Left ventricle myocardium inferior (tissue), 1 donor: ENCODE measurements at regions not wholly inside any gene's neighbourhood (a gene's known extent, or its start where the extent isn't known, plus 50 kb on each side); places are given as distances from the start of the nearest gene placed in this dataset.
A peak's percentile ranks its signal among the peaks of the same experiment; 100 is the strongest.

Experiments used
- DNase-seq: peaks from one replicate; pipeline ENCODE4 v3.0.0-alpha.2; 2020
- H3K27ac ChIP-seq: fragments of 200-600 bp; replicated peaks from 2 replicates; pipeline ENCODE4 v1.8.0; 2021
- H3K27me3 ChIP-seq: fragments of 200-600 bp; 2 replicates; pipeline ENCODE4 v1.8.0; 2021; ENCODE audit warnings: low read depth
- H3K36me3 ChIP-seq: fragments of 200-600 bp; 2 replicates; pipeline ENCODE4 v1.8.0; 2021
- H3K4me1 ChIP-seq: fragments of 200-600 bp; 2 replicates; pipeline ENCODE4 v1.8.0; 2021
- H3K4me3 ChIP-seq: fragments of 200-600 bp; 2 replicates; pipeline ENCODE4 v1.8.0; 2021; ENCODE audit warnings: mild to moderate bottlenecking, moderate library complexity
- H3K9me3 ChIP-seq: fragments of 200-600 bp; replicated peaks from 2 replicates; pipeline ENCODE4 v1.8.0; 2021
- CTCF ChIP-seq: fragments of 200-600 bp; IDR thresholded peaks from 2 replicates; pipeline ENCODE4 v1.8.0; 2021; ENCODE audit warnings: antibody characterized with exemption, mild to moderate bottlenecking, borderline replicate concordance
- intact Hi-C: fragments of 100-400 bp; cut with micrococcal nuclease; formaldehyde crosslinking; loops from one replicate; pipeline ENCODE4 v1.11.0; 2022
- donor health status: DM: no; HTN: yes; CAD: no; lungs with severe emphysema.

DNA sequence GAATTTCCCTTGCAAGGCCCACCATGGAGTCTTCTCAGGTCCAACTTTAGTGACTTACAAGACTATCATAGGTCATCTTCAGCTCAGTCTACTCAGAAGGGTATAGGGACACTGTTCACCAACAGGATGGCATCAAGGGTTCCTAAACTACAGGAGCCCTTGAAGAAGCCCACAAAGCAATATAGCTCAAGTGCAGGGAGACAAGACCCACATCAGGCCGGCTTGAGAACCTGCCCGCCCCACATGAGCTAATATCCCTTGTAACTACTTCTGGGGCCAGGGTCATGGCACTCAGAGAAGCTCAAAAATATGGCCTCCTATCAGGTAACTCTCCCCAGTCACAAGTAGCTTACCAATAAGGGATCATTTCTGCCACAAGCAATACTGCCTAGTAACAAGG, 249.9 kb downstream of the CDK5RAP2 start:
- no peak overlapping the region for H3K27ac ChIP-seq
- H3K9me3 ChIP-seq = peaks cover 5% of the 10 kb centered on the region
- H3K4me3 ChIP-seq = no peak overlapping the region
- peaks cover 4% of the 10 kb centered on the region for H3K27me3 ChIP-seq
- intact Hi-C loops = no loop called here
- no peak for DNase-seq
- no peaks in the 10 kb centered on the region for H3K36me3 ChIP-seq
- no peaks in the 10 kb centered on the region for H3K4me1 ChIP-seq
- TF ChIP-seq CTCF = no peak

- Histone ChIP-seq H3K27me3 (peaks cover 3% of the 10 kb centered on the region), H3K36me3 (no peaks in the 10 kb centered on the region), H3K27ac (no peak overlapping the region), H3K4me3 (no peak overlapping the region), H3K4me1 (no peaks in the 10 kb centered on the region), H3K9me3 (peaks cover 5% of the 10 kb centered on the region)
- TF ChIP-seq CTCF = no peak
- DNase-seq = no peak
- intact Hi-C loops = no loop called here
These were observed 252.6 kb downstream of the CDK5RAP2 start for GRCh38 chr9:120327322-120327721.

DNA sequence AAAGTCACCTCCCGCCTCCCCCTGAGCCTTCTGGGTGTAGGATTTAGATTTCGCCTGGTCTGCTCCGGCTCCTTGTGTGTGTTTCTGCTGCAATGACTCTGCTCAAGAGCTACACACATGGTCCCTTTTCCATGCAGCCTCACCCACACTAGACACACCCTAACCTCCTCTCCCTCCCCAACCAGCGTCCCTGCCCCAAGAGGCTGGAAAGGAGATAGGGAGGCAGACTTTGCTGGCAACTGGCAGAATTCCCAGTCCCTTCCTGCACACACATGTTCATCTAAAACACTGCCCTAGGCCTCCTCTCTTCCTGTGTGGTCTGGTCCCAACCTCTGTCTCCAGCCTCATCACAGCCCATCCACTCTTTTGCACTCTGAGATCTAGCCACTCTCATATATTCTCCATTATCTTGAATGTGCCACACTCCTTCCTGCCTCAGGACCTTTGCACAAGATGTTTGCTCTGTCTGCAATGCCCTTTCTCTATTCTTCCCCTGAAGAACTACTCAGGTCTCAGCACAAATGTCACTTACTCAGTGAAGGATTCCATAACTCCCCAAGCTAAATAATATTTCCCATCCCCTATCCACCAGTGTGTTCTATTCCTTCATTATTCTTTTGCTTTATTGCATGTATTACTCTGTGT, 253.8 kb downstream of the CDK5RAP2 start:
- no peak overlapping the region for H3K27ac ChIP-seq
- no peaks in the 10 kb centered on the region for H3K4me1 ChIP-seq
- H3K9me3 ChIP-seq = peaks cover 5% of the 10 kb centered on the region
- DNase-seq = no peak
- no peak overlapping the region for H3K4me3 ChIP-seq
- H3K27me3 ChIP-seq = peaks cover 7% of the 10 kb centered on the region
- TF ChIP-seq CTCF = no peak
- H3K36me3 ChIP-seq = no peaks in the 10 kb centered on the region
- intact Hi-C loops = no loop called here

GRCh38 chr9:120324996-120325642, 254.8 kb downstream of the CDK5RAP2 start:
- TF ChIP-seq CTCF = peak; percentile 17
- no peak for DNase-seq
- Histone ChIP-seq H3K9me3 (no peaks in the 10 kb centered on the region), H3K27me3 (peaks cover 7% of the 10 kb centered on the region), H3K4me3 (no peak overlapping the region), H3K36me3 (no peaks in the 10 kb centered on the region), H3K4me1 (no peaks in the 10 kb centered on the region), H3K27ac (no peak overlapping the region)
- intact Hi-C loops = no loop called here

DNA sequence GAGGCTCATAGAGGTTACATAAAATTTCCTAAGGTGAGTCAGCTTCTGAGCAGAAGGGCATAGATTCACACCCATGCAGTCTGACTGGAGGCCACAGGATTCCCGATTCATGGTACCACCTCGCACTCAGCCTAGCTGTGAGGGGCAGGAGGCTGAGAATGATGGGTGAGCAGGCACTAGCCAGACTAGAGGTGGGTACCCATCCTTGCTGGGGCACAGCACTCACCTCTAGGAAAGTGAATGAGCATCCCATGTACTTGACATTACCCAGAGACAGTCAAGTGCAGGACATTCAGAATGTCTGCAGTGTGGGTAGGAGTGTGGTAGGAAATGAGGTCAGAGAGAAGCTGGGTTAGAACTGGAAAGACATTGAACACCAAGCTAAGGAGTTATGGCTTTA, 255.5 kb downstream of the CDK5RAP2 start:
- intact Hi-C loops = no loop called here

More for the DNA sequence above, 255.5 kb downstream of the CDK5RAP2 start:
- Histone ChIP-seq H3K4me1 (no peaks in the 10 kb centered on the region), H3K36me3 (no peaks in the 10 kb centered on the region), H3K4me3 (no peak overlapping the region), H3K27me3 (peaks cover 7% of the 10 kb centered on the region), H3K27ac (no peak overlapping the region), H3K9me3 (no peaks in the 10 kb centered on the region)
- TF ChIP-seq CTCF = no peak
- no peak for DNase-seq
